ENCODE measurements at regions not wholly inside any gene's neighbourhood (a gene's known extent, or its start where the extent isn't known, plus 50 kb on each side); places are given as distances from the start of the nearest gene placed in this dataset.

DNA sequence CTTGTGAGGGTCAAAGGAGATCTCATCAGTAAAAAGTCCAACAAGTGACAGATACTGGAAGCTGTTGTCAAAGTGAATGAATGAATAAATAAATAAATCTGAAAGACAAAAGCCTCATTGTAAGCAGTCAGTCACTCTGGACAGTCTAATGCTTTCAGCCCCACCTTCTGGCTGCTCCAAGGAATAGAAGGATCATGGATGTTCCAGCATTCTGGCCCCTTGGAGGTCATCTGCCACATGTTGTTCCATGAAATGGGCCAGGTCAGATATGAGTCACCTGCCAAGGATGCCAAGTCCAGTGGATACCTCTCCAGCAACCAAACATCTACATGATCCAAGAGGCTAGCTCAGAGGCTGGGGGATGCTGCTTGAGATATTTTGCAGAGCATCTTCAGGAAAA is 185.6 kb downstream of the BMP7 start:
- no peak for DNase-seq (ENCODE audit: low spot score)

DNA sequence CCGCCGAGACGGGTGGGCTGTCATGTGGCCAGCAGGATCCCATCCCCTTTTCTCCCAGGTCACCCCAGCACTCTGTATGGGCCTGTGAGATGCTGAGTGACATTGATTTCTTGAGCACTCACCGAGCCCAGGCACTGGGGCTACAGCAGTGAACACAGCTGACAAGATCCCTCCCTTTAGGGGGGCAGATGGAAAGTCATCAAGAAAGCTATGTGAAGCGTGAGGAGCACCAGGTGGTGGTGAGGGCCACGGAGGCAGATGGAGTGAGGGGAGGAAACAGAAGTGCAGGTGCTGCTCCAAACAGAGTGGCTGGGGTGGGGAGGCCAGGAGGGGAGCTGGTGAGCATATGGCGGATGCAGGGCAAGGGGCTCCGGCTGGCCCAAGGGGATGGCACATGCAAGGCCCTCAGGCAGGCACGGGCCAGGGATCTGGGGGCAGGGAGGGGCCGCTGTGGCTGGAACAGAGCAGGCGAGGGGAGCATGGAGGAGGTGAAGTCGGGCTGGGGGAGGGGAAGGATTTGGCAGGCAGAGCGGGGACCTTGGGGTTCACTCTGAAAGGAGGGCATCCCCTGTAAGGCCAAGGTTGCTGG is 184.0 kb downstream of the BMP7 start:
- no peak for DNase-seq (ENCODE audit: low spot score)

DNA sequence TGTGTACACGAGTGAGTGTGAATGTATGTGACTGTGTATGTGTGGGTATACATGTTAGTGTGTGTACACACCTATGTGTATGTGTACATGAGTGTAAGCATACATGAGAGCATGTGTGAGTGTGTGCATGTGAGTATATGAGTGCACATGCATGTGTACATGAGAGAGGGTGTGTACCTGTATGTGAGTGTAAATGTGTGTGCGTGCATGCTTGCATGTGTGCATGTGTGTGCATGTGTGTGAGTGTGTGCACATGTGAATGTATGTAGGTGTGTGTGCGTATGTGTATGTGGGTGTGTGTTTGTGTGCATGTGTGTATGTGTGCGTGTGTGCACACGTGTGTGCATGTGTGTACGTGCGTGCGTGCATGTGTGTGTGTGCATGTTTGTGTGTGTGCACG is 183.4 kb downstream of the BMP7 start:
- DNase-seq (ENCODE audit: low spot score) = no peak

DNA sequence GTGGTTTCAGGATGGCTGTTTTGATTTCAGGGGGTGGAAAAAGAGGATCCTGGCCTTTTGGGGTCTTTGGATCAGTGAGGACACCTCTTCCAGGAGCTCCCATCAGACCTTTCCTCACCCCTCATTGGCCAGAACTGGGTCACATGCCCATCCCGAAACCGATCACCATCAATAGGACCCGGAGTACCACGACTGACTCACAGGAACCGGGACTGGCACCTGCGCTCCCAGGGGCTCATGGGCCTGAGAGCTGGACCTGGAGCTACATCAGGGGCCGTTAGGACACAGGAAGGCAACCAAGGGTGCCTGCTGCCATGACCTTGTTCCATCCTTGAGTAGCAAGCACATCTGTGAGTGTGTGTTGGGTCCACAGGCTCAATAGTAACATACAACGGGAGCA is 180.4 kb downstream of the BMP7 start:
- no peak for DNase-seq (ENCODE audit: low spot score)

DNA sequence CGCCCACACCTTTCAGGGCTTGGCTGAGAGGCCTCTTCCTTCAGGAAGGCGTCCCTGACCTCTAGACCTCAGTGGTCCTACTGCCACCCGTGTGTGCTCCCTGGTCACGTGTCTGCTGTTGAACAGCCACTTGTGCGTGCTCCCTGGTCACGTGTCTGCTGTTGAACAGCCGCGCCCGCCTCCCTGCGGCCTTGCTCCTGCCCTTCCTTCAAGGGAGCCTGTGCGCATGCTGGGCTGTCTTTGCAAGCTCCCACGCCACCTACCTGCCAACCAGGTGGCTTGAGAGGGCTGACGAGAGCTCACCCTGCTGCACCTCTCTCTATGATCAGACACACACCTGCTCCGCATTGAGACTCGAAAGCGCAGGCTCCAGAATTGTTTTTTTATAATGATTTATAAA is 179.3 kb downstream of the BMP7 start:
- no peak for DNase-seq (ENCODE audit: low spot score)

- no peak for DNase-seq (ENCODE audit: low spot score)
Measured at GRCh38 chr20:57087705-57088104, 178.7 kb downstream of the BMP7 start.

GRCh38 chr20:57088436-57088835 is 178.0 kb downstream of the BMP7 start:
- no peak for DNase-seq (ENCODE audit: low spot score)

DNA sequence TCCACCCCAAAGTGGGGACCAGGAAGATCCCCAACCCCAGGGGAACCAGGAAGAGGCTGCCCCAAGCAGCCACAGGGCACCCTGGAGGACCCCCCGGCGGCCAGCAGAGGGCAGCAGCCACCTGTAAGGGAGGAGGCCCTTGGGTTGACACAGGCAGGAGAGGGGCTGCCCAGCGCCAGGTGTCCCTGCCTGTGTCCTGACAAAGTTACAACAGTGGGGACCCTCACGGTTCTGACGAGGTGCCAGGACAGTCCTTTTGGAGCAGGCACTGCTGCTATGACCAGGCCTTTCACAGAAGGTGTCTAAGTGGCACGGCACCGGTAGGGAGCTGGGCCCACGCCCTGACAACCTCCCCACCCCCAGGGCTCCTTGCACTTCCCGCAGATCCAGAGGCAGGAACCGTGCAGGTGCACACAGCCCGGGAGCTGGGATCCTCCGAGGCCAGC is 176.7 kb downstream of the BMP7 start:
- peak; percentile 62 for DNase-seq (ENCODE audit: low spot score)

DNA sequence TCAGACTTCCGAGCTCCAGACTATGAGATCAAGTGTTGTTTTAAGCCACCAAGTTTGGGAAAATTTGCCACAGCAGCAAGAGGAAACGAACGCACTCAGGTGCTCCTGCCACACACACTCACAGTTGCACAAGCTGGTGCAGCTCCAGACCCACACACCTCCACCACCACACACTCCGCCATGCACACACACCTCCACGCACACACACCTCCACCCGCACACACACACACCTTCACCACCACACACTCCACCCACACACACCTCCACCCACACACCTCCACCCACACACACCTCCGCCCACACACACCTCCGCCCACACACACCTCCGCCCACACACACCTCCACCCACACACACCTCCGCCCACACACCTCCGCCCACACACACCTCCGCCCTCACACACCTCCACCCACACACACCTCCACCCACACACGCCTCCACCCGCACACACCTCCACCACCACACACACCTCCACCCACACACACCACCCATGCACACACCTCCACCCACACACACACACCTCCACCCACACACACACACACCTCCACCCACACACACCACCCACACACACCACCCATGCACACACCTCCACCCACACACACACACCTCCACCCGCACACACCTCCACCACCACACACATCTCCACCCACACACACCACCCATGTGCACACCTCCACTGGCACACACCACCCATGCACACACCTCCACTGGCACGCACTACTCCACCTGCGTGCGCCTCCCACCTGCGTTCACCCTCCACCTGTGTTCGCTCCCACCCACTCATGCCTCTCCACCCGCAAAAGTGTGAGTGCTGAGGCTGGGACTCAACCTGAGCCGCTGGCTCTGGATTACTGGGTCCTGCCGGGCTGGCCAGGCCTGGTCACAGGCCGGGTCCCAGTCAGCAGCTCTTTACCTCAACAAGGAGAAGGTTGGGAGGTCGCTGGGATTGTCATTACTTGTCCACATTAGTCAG is 175.6 kb downstream of the BMP7 start:
- no peak for DNase-seq (ENCODE audit: low spot score)

DNA sequence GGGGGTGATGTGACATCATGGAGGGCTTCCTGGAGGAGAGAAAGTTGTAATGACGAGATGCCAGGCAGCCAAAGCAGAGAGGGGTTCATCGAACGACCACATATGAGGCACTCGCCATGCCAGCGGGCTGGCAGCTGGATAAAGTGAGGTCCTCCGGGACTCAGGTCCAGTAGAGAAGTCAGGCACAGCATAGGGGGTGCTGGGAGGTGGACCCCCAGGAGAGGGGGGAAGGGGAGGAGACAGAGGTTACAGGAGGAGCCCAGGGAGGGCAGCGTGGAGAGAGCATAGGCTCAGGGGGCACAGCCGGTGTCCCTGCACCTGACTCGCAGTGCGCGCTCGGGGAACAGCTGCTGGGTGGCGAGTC is 174.7 kb downstream of the BMP7 start:
- DNase-seq (ENCODE audit: low spot score) = no peak

- DNase-seq (ENCODE audit: low spot score) = peak; percentile 65
Measured at GRCh38 chr20:57092112-57092899, 174.1 kb downstream of the BMP7 start.

- DNase-seq (ENCODE audit: low spot score) = no peak
Measured at GRCh38 chr20:57092900-57093530, 173.4 kb downstream of the BMP7 start.

GRCh38 chr20:57093766-57094165 is 172.7 kb downstream of the BMP7 start:
- no peak for DNase-seq (ENCODE audit: low spot score)

GRCh38 chr20:57094252-57094891 is 172.1 kb downstream of the BMP7 start:
- DNase-seq (ENCODE audit: low spot score) = no peak

DNA sequence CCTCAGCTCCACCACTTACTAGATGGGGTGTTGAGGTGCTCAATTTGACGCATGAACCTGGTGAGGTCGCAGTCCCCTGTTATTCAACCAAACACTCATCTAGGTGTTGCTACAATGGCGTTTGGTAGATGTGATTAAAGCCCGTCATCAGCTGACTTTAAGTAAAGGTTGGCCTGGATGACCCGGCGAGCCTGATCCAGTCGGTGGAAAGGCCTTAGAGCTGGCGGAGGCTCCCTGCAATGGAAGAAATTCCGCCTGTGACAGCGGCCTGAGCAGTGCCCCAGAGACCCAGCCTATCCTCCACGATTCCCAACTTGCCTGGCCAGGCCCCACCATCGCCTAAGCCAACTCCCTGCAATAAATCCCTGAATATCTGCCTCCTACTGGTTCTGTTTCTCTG is 171.4 kb downstream of the BMP7 start:
- DNase-seq (ENCODE audit: low spot score) = no peak

- DNase-seq (ENCODE audit: low spot score) = no peak
Measured at GRCh38 chr20:57095426-57095825, 171.0 kb downstream of the BMP7 start.

DNA sequence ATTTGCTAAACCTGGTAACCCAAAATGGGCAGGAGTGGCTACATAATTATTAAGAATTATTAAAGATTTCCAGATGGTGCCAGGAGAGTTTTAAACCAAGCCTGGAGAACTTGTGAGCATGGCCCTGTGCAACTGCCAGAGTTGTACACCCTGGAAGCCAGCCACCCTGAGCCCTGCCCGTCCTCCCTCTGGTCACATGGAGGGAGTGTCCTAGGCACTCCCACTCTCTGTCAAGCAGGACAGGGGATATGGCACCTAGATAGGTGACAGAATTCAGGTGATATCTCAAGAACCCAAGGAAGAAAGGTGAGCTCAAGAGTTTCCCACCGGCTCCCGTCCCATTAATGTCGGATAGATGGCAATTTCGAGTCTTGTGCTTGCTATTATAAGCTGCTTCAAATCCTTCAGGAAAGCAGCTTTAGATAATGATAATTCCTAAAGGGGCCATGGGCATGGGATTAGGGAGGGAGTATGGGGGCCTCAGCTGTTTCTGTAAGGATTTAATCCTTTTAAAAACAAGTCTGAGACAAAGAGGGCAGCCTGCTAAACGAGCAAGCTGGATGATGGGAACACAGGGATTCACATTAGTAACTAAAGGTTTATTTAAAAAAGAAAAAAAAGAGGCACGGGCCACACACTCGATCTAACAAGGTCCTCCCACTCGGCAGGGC is 169.1 kb downstream of the BMP7 start:
- no peak for DNase-seq (ENCODE audit: low spot score)

- no peak for DNase-seq (ENCODE audit: low spot score)
Measured at GRCh38 chr20:57102160-57102559, 164.3 kb downstream of the BMP7 start.

DNA sequence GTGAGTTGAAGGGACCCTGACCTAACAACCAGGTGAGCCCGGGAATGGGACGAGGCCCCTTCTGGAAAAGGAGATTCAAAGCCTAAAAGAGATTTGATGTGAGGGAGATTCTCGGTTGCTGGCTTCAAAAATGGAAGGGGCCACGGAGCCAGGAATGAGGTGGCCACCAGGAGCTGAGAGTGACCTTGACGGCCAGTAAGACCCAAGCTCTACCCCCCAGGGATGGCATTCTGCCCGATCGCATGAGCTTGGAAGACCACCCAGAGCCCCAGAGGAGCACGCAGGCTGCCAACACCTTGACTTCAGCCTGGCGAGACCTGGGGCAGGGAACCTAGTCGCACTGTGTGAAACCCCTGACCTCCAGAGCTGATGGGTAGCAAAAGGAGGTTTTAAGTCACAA is 163.9 kb downstream of the BMP7 start:
- no peak for DNase-seq (ENCODE audit: low spot score)

- no peak for DNase-seq (ENCODE audit: low spot score)
Measured at GRCh38 chr20:57103146-57103800, 163.2 kb downstream of the BMP7 start.

DNA sequence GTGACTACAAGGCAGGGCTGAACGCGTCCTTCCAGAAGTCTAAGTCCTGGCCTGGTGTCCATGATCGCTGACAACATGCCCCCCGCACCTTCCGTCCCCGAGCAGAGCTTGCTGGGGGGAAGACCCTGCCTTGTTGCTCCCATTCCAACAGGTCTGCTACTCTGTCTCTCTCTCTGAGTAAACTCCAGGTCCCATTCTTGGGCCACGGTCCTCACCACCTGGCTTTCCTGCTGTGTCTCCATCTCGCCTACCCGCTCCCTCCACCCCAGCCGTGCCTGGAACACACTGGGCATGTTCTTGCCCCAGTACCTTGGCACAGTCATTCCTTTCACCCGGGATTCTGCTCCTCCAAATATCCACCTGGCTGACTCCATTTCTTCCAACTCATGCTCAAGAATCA is 162.3 kb downstream of the BMP7 start:
- DNase-seq (ENCODE audit: low spot score) = no peak

Data from LoVo (cell line).